Caco-2 (cell line): ENCODE measurements at regions not wholly inside any gene's neighbourhood (a gene's known extent, or its start where the extent isn't known, plus 50 kb on each side); places are given as distances from the start of the nearest gene placed in this dataset.

ENCODE experiments used
- BruUV-seq: library from RNA; stranded (reverse); fragments of 400-500 nt; replicated peaks from 2 replicates; lab custom pipeline; 2021; lab: Mats Ljungman, UMichigan
- CTCF ChIA-PET: fragments of 300-600 bp; sonication (Branson Sonifier 250); formaldehyde crosslinking; loops from one replicate; lab custom pipeline; 2022; ENCODE audit warnings: antibody characterized with exemption; lab: Charles Lee
- POLR2A ChIA-PET: fragments of 300-600 bp; sonication (Branson Sonifier 250); formaldehyde crosslinking; loops from one replicate; lab custom pipeline; 2022; ENCODE audit warnings: antibody characterized with exemption; lab: Charles Lee
- DNase-seq, 2 experiments: peaks; one replicate each; pipeline versions ENCODE4 v3.0.0 to v3.0.0-alpha.2; 2020 to 2022
- H3K27me3 ChIP-seq: replicated peaks from 2 replicates; pipeline ENCODE4 v1.6.0; 2011; ENCODE audit warnings: low read length; ENCODE audit not compliant: control insufficient read depth, insufficient read depth
- H3K36me3 ChIP-seq: 2 replicates; pipeline ENCODE4 v1.5.1; 2011; ENCODE audit warnings: low read length; ENCODE audit not compliant: control insufficient read depth, insufficient read depth
- H3K4me1 ChIP-seq: fragments of 250-450 bp; sonication (Bioruptor Pico); 2 replicates; pipeline ENCODE4 v1.5.1; 2020; ENCODE audit warnings: mild to moderate bottlenecking
- H3K4me3 ChIP-seq: 2 replicates; pipeline ENCODE4 v1.5.1; 2011; ENCODE audit warnings: low read depth, mild to moderate bottlenecking, control low read depth, low read length
- H3K9me3 ChIP-seq: fragments of 250-450 bp; sonication (Bioruptor Pico); 2 replicates; pipeline ENCODE4 v1.5.1; 2020; ENCODE audit warnings: mild to moderate bottlenecking, moderate library complexity
- H3K27ac Mint-ChIP-seq: one replicate; pipeline ENCODE4 v1.8.0; 2022; ENCODE audit warnings: mixed read lengths; ENCODE audit not compliant: unreplicated experiment
- H3K27me3 Mint-ChIP-seq: one replicate; pipeline ENCODE4 v1.8.0; 2022; ENCODE audit warnings: mixed read lengths; ENCODE audit not compliant: insufficient read depth, unreplicated experiment
- H3K36me3 Mint-ChIP-seq: one replicate; pipeline ENCODE4 v1.8.0; 2022; ENCODE audit warnings: mild to moderate bottlenecking, mixed read lengths; ENCODE audit not compliant: insufficient read depth, unreplicated experiment
- H3K4me1 Mint-ChIP-seq: one replicate; pipeline ENCODE4 v1.8.0; 2022; ENCODE audit warnings: low read depth, mixed read lengths; ENCODE audit not compliant: unreplicated experiment
- H3K4me3 Mint-ChIP-seq: one replicate; pipeline ENCODE4 v1.8.0; 2022; ENCODE audit warnings: mild to moderate bottlenecking, moderate library complexity, mixed read lengths; ENCODE audit not compliant: unreplicated experiment
- H3K9me3 Mint-ChIP-seq: one replicate; pipeline ENCODE4 v1.8.0; 2022; ENCODE audit warnings: mixed read lengths; ENCODE audit not compliant: unreplicated experiment
- intact Hi-C: fragments of 100-400 bp; cut with micrococcal nuclease; formaldehyde crosslinking; loops from one replicate; pipeline ENCODE4 v1.10.0; 2022; ENCODE audit not compliant: unreplicated experiment
- TF ChIP-seq, protein P1 (sequence below), 2 experiments: fragments of 200-600 bp in 1 of 2; IDR thresholded peaks; 1 replicate in 1 of 2; 2 replicates in 1 of 2; pipeline versions ENCODE4 v1.5.1 to v1.8.0; 2011 to 2022; ENCODE audit warnings: antibody characterized with exemption in 1 of 2, control low read depth in 1 of 2, inconsistent platforms in 1 of 2, low read depth in 1 of 2, low read length in 1 of 2, mild to moderate bottlenecking in 1 of 2, moderate library complexity in 1 of 2; ENCODE audit not compliant: insufficient read depth in 1 of 2, severe bottlenecking in 1 of 2, unreplicated experiment in 1 of 2

DNA sequence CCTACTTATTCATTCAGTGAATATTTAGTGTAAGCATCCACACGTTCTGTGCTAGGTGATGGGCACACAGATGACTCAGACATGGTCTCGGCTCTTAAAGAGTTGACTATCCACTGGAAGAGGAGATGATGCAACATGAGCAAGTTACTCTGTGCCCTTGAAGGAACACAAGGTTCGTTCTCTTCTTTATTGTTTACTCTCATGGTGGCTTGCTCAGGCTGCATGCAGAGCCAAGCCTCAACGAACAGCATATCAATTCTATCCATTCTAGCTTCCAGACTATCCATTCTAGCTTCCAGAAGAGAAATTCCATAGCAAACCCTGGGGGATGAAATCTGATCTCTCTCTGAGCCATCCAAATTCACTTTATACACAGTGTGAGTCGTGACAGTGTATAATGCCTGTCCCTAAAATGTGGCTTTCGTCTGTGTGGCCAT is 68.1 kb upstream of the CTAGE1 start:
- H3K36me3 Mint-ChIP-seq = no peaks in the 10 kb centered on the region
- no peak for DNase-seq
- Histone ChIP-seq H3K36me3 (no peaks in the 10 kb centered on the region), H3K9me3 (no peaks in the 10 kb centered on the region), H3K27me3 (no peaks in the 10 kb centered on the region), H3K4me3 (no peak overlapping the region), H3K4me1 (peaks cover 21% of the 10 kb centered on the region)
- POLR2A ChIA-PET = no interaction called here
- H3K27ac Mint-ChIP-seq = peak overlapping the region; percentile 57
- peaks cover under 1% of the 10 kb centered on the region for H3K9me3 Mint-ChIP-seq
- H3K4me3 Mint-ChIP-seq = no peak overlapping the region
- no TSS peak for BruUV-seq
- CTCF ChIA-PET = no interaction called here
- H3K27me3 Mint-ChIP-seq = no peaks in the 10 kb centered on the region
- H3K4me1 Mint-ChIP-seq = peaks cover 31% of the 10 kb centered on the region
- TF ChIP-seq, protein P1, sequence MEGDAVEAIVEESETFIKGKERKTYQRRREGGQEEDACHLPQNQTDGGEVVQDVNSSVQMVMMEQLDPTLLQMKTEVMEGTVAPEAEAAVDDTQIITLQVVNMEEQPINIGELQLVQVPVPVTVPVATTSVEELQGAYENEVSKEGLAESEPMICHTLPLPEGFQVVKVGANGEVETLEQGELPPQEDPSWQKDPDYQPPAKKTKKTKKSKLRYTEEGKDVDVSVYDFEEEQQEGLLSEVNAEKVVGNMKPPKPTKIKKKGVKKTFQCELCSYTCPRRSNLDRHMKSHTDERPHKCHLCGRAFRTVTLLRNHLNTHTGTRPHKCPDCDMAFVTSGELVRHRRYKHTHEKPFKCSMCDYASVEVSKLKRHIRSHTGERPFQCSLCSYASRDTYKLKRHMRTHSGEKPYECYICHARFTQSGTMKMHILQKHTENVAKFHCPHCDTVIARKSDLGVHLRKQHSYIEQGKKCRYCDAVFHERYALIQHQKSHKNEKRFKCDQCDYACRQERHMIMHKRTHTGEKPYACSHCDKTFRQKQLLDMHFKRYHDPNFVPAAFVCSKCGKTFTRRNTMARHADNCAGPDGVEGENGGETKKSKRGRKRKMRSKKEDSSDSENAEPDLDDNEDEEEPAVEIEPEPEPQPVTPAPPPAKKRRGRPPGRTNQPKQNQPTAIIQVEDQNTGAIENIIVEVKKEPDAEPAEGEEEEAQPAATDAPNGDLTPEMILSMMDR (IDR thresholded peaks at IDR 0.05; ENCODE audit: insufficient read depth in 1 of 2, low read depth in 1 of 2, low read length in 1 of 2, severe bottlenecking in 1 of 2, unreplicated experiment in 1 of 2) = no peak
- intact Hi-C loops = no loop called here

DNA sequence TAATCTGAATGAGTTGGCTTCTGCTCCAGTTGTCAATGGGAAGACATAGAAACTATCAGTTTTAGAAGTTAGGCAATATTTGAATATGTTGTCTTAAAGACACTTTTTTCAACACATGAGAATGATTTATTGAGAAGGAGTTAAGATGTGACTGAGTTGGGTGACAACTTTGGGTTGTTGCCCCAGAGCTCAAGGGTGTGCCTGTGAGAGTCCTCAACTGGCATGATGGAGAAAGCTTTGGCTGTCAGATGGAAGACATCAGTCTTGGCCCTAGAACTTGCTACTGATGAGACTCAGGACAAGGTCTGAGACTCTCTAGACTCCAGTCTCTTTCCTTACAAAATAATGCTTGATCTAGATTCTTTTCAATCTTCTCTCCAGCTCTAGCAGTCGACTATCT is 69.0 kb upstream of the CTAGE1 start:
- Mint-ChIP-seq H3K4me1 (peaks cover 37% of the 10 kb centered on the region), H3K36me3 (no peaks in the 10 kb centered on the region), H3K9me3 (peaks cover 8% of the 10 kb centered on the region), H3K27ac (no peak overlapping the region), H3K4me3 (no peak overlapping the region), H3K27me3 (no peaks in the 10 kb centered on the region)
- intact Hi-C loops = no loop called here
- no peaks in the 10 kb centered on the region for H3K36me3 ChIP-seq
- peaks cover 27% of the 10 kb centered on the region for H3K4me1 ChIP-seq
- 0 out of 2 replicates have a peak, but pooled peaks cover 2% of the 10 kb centered on the region for H3K9me3 ChIP-seq
- TF ChIP-seq, protein P1 (IDR thresholded peaks at IDR 0.05; ENCODE audit: insufficient read depth in 1 of 2, low read depth in 1 of 2, low read length in 1 of 2, severe bottlenecking in 1 of 2, unreplicated experiment in 1 of 2) = no peak
- no peak for DNase-seq
- ChIA-PET POLR2A (no interaction called here), CTCF (interaction anchor here (0.6 kb wide), 1 partner anchor 267 kb away, joined by 3 read pairs; no protein-coding TSS in a partner anchor)
- no peak overlapping the region for H3K4me3 ChIP-seq
- BruUV-seq = no TSS peak
- no peaks in the 10 kb centered on the region for H3K27me3 ChIP-seq

DNA sequence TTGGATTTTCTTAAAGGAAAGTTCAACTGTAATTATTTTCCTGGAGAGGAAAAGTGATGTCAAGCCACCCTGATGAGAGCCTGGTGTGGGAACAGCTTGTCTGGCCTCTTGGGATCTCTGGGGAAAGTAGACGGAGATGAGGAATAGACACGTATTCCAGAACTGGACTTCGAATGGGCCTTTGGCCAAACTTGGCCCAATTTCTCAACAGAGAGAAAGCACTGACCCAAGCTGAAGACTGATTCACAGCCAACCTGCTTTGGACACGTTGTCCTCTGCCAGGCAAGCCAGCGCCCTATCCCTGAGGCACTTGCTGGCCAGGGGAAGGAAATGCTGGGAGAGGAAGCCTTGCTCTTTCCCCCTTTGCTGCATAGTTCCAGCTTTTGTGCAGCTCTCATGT is 70.8 kb upstream of the CTAGE1 start:
- H3K36me3 Mint-ChIP-seq = no peaks in the 10 kb centered on the region
- peak overlapping the region; percentile 81 for H3K27ac Mint-ChIP-seq

More for the DNA sequence above, 70.8 kb upstream of the CTAGE1 start:
- H3K9me3 ChIP-seq = 0 out of 2 replicates have a peak, but pooled peaks cover 2% of the 10 kb centered on the region
- Mint-ChIP-seq H3K4me1 (peaks cover 49% of the 10 kb centered on the region), H3K4me3 (peak overlapping the region; percentile 2), H3K9me3 (peaks cover 8% of the 10 kb centered on the region), H3K27me3 (no peaks in the 10 kb centered on the region)
- no peak overlapping the region for H3K4me3 ChIP-seq
- no TSS peak for BruUV-seq
- no peak for DNase-seq
- no peaks in the 10 kb centered on the region for H3K36me3 ChIP-seq
- ChIA-PET POLR2A (no interaction called here), CTCF (no interaction called here)
- H3K27me3 ChIP-seq = no peaks in the 10 kb centered on the region
- intact Hi-C loops = no loop called here
- TF ChIP-seq, protein P1 (IDR thresholded peaks at IDR 0.05; ENCODE audit: insufficient read depth in 1 of 2, low read depth in 1 of 2, low read length in 1 of 2, severe bottlenecking in 1 of 2, unreplicated experiment in 1 of 2) = no peak
- H3K4me1 ChIP-seq = peaks cover 36% of the 10 kb centered on the region
